Caco-2 (cell line): ENCODE measurements at regions not wholly inside any gene's neighbourhood (a gene's known extent, or its start where the extent isn't known, plus 50 kb on each side); places are given as distances from the start of the nearest gene placed in this dataset.

Experiments used
- BruUV-seq: library from RNA; stranded (reverse); fragments of 400-500 nt; replicated peaks from 2 replicates; lab custom pipeline; 2021; lab: Mats Ljungman, UMichigan
- CTCF ChIA-PET: fragments of 300-600 bp; sonication (Branson Sonifier 250); formaldehyde crosslinking; loops from one replicate; lab custom pipeline; 2022; ENCODE audit warnings: antibody characterized with exemption; lab: Charles Lee
- POLR2A ChIA-PET: fragments of 300-600 bp; sonication (Branson Sonifier 250); formaldehyde crosslinking; loops from one replicate; lab custom pipeline; 2022; ENCODE audit warnings: antibody characterized with exemption; lab: Charles Lee
- DNase-seq, 2 experiments: peaks; one replicate each; pipeline versions ENCODE4 v3.0.0 to v3.0.0-alpha.2; 2020 to 2022
- H3K27me3 ChIP-seq: replicated peaks from 2 replicates; pipeline ENCODE4 v1.6.0; 2011; ENCODE audit warnings: low read length; ENCODE audit not compliant: control insufficient read depth, insufficient read depth
- H3K36me3 ChIP-seq: 2 replicates; pipeline ENCODE4 v1.5.1; 2011; ENCODE audit warnings: low read length; ENCODE audit not compliant: control insufficient read depth, insufficient read depth
- H3K4me1 ChIP-seq: fragments of 250-450 bp; sonication (Bioruptor Pico); 2 replicates; pipeline ENCODE4 v1.5.1; 2020; ENCODE audit warnings: mild to moderate bottlenecking
- H3K4me3 ChIP-seq: 2 replicates; pipeline ENCODE4 v1.5.1; 2011; ENCODE audit warnings: low read depth, mild to moderate bottlenecking, control low read depth, low read length
- H3K9me3 ChIP-seq: fragments of 250-450 bp; sonication (Bioruptor Pico); 2 replicates; pipeline ENCODE4 v1.5.1; 2020; ENCODE audit warnings: mild to moderate bottlenecking, moderate library complexity
- H3K27ac Mint-ChIP-seq: one replicate; pipeline ENCODE4 v1.8.0; 2022; ENCODE audit warnings: mixed read lengths; ENCODE audit not compliant: unreplicated experiment
- H3K27me3 Mint-ChIP-seq: one replicate; pipeline ENCODE4 v1.8.0; 2022; ENCODE audit warnings: mixed read lengths; ENCODE audit not compliant: insufficient read depth, unreplicated experiment
- H3K36me3 Mint-ChIP-seq: one replicate; pipeline ENCODE4 v1.8.0; 2022; ENCODE audit warnings: mild to moderate bottlenecking, mixed read lengths; ENCODE audit not compliant: insufficient read depth, unreplicated experiment
- H3K4me1 Mint-ChIP-seq: one replicate; pipeline ENCODE4 v1.8.0; 2022; ENCODE audit warnings: low read depth, mixed read lengths; ENCODE audit not compliant: unreplicated experiment
- H3K4me3 Mint-ChIP-seq: one replicate; pipeline ENCODE4 v1.8.0; 2022; ENCODE audit warnings: mild to moderate bottlenecking, moderate library complexity, mixed read lengths; ENCODE audit not compliant: unreplicated experiment
- H3K9me3 Mint-ChIP-seq: one replicate; pipeline ENCODE4 v1.8.0; 2022; ENCODE audit warnings: mixed read lengths; ENCODE audit not compliant: unreplicated experiment
- CTCF ChIP-seq, 2 experiments: fragments of 200-600 bp in 1 of 2; IDR thresholded peaks; 1 replicate in 1 of 2; 2 replicates in 1 of 2; pipeline versions ENCODE4 v1.5.1 to v1.8.0; 2011 to 2022; ENCODE audit warnings: antibody characterized with exemption in 1 of 2, control low read depth in 1 of 2, inconsistent platforms in 1 of 2, low read depth in 1 of 2, low read length in 1 of 2, mild to moderate bottlenecking in 1 of 2, moderate library complexity in 1 of 2; ENCODE audit not compliant: insufficient read depth in 1 of 2, severe bottlenecking in 1 of 2, unreplicated experiment in 1 of 2
- intact Hi-C: fragments of 100-400 bp; cut with micrococcal nuclease; formaldehyde crosslinking; loops from one replicate; pipeline ENCODE4 v1.10.0; 2022; ENCODE audit not compliant: unreplicated experiment

DNA sequence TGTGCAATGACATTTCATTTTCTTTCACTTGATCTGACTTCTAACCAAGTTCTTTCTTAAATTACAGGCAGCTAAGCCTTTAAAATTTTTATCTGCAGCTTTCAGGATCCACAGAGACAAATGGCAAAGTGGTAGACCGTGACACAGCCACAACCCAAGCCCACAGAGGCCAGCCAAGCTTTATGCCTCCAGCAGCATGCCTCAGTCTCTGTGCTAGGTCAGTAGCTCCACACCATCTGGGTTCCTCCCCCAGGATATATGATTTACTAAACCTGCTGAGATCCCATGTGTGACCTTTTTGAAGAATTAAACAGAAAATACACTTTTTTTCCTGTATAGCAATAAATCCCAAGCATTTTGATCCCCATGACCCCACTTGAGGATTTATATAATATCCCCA is 290.4 kb upstream of the CAND1 start:
- no peak for DNase-seq
- TF ChIP-seq CTCF (IDR thresholded peaks at IDR 0.05; ENCODE audit: insufficient read depth in 1 of 2, low read depth in 1 of 2, low read length in 1 of 2, severe bottlenecking in 1 of 2, unreplicated experiment in 1 of 2), result no peak
- ChIA-PET CTCF (no interaction called here), POLR2A (no interaction called here)
- Histone ChIP-seq H3K4me3 (no peak overlapping the region), H3K36me3 (no peaks in the 10 kb centered on the region), H3K9me3 (no peaks in the 10 kb centered on the region), H3K27me3 (peaks cover 1% of the 10 kb centered on the region; the same call in 1 of the 2 replicates), H3K4me1 (no peaks in the 10 kb centered on the region)
- no peak overlapping the region for H3K4me3 Mint-ChIP-seq
- intact Hi-C loops, result no loop called here
- BruUV-seq, result no TSS peak
- H3K27ac Mint-ChIP-seq, result no peak overlapping the region
- no peaks in the 10 kb centered on the region for H3K9me3 Mint-ChIP-seq
- H3K4me1 Mint-ChIP-seq, result no peaks in the 10 kb centered on the region
- H3K36me3 Mint-ChIP-seq, result no peaks in the 10 kb centered on the region
- peaks cover 12% of the 10 kb centered on the region for H3K27me3 Mint-ChIP-seq

- intact Hi-C loops, result no loop called here
- Mint-ChIP-seq H3K4me3 (no peak overlapping the region), H3K27ac (no peak overlapping the region), H3K9me3 (no peaks in the 10 kb centered on the region), H3K27me3 (peaks cover 12% of the 10 kb centered on the region), H3K36me3 (no peaks in the 10 kb centered on the region), H3K4me1 (no peaks in the 10 kb centered on the region)
- H3K4me3 ChIP-seq, result no peak overlapping the region
- peaks cover 1% of the 10 kb centered on the region; the same call in 1 of the 2 replicates for H3K27me3 ChIP-seq
- ChIA-PET POLR2A (no interaction called here), CTCF (no interaction called here)
- BruUV-seq, result no TSS peak
- H3K4me1 ChIP-seq, result no peaks in the 10 kb centered on the region
- no peaks in the 10 kb centered on the region for H3K9me3 ChIP-seq
- H3K36me3 ChIP-seq, result no peaks in the 10 kb centered on the region
- no peak for TF ChIP-seq CTCF (IDR thresholded peaks at IDR 0.05; ENCODE audit: insufficient read depth in 1 of 2, low read depth in 1 of 2, low read length in 1 of 2, severe bottlenecking in 1 of 2, unreplicated experiment in 1 of 2)
- DNase-seq, result no peak
Measured at GRCh38 chr12:66979251-66979650, 289.9 kb upstream of the CAND1 start.

GRCh38 chr12:66984077-66984476 is 285.1 kb upstream of the CAND1 start:
- Mint-ChIP-seq H3K4me3 (no peak overlapping the region), H3K36me3 (no peaks in the 10 kb centered on the region), H3K4me1 (no peaks in the 10 kb centered on the region), H3K27me3 (peaks cover 8% of the 10 kb centered on the region), H3K9me3 (no peaks in the 10 kb centered on the region), H3K27ac (no peak overlapping the region)
- DNase-seq, result no peak
- Histone ChIP-seq H3K4me3 (no peak overlapping the region), H3K36me3 (no peaks in the 10 kb centered on the region), H3K4me1 (no peaks in the 10 kb centered on the region), H3K27me3 (peaks cover 1% of the 10 kb centered on the region; the same call in 1 of the 2 replicates), H3K9me3 (no peaks in the 10 kb centered on the region)
- no TSS peak for BruUV-seq
- TF ChIP-seq CTCF (IDR thresholded peaks at IDR 0.05; ENCODE audit: insufficient read depth in 1 of 2, low read depth in 1 of 2, low read length in 1 of 2, severe bottlenecking in 1 of 2, unreplicated experiment in 1 of 2), result no peak
- intact Hi-C loops, result no loop called here
- POLR2A ChIA-PET, result no interaction called here
- CTCF ChIA-PET, result no interaction called here
